ENCODE measurements at regions not wholly inside any gene's neighbourhood (a gene's known extent, or its start where the extent isn't known, plus 50 kb on each side); places are given as distances from the start of the nearest gene placed in this dataset.

GRCh38 chr16:54696970-54697369 lies 233.7 kb upstream of the IRX5 start:
- TF ChIP-seq CTCF (conservative IDR thresholded peaks at IDR 0.05) = no peak

GRCh38 chr16:54696522-54696921 lies 234.1 kb upstream of the IRX5 start:
- H3K27ac ChIP-seq = no peak overlapping the region
- TF ChIP-seq CTCF (conservative IDR thresholded peaks at IDR 0.05) = no peak

More at GRCh38 chr16:54696970-54697369, 233.7 kb upstream of the IRX5 start:
- H3K27ac ChIP-seq = no peak overlapping the region

GRCh38 chr16:54694651-54695050 lies 236.0 kb upstream of the IRX5 start:
- TF ChIP-seq CTCF (conservative IDR thresholded peaks at IDR 0.05) = no peak
- no peak overlapping the region for H3K27ac ChIP-seq

- no peak for TF ChIP-seq CTCF (conservative IDR thresholded peaks at IDR 0.05)
- H3K27ac ChIP-seq = no peak overlapping the region
Observed at GRCh38 chr16:54693864-54694263, 236.8 kb upstream of the IRX5 start.

- TF ChIP-seq CTCF (conservative IDR thresholded peaks at IDR 0.05) = no peak
- H3K27ac ChIP-seq = no peak overlapping the region
Observed at GRCh38 chr16:54690710-54691109, 240.0 kb upstream of the IRX5 start.

GRCh38 chr16:54690306-54690705 lies 240.4 kb upstream of the IRX5 start:
- no peak overlapping the region for H3K27ac ChIP-seq

GRCh38 chr16:54689072-54689865 lies 241.4 kb upstream of the IRX5 start:
- TF ChIP-seq CTCF (conservative IDR thresholded peaks at IDR 0.05) = no peak

More at GRCh38 chr16:54690306-54690705, 240.4 kb upstream of the IRX5 start:
- no peak for TF ChIP-seq CTCF (conservative IDR thresholded peaks at IDR 0.05)

More at GRCh38 chr16:54689072-54689865, 241.4 kb upstream of the IRX5 start:
- no peak overlapping the region for H3K27ac ChIP-seq

Data from VCaP (cell line).